ENCODE measurements at regions not wholly inside any gene's neighbourhood (a gene's known extent, or its start where the extent isn't known, plus 50 kb on each side); places are given as distances from the start of the nearest gene placed in this dataset.

DNA sequence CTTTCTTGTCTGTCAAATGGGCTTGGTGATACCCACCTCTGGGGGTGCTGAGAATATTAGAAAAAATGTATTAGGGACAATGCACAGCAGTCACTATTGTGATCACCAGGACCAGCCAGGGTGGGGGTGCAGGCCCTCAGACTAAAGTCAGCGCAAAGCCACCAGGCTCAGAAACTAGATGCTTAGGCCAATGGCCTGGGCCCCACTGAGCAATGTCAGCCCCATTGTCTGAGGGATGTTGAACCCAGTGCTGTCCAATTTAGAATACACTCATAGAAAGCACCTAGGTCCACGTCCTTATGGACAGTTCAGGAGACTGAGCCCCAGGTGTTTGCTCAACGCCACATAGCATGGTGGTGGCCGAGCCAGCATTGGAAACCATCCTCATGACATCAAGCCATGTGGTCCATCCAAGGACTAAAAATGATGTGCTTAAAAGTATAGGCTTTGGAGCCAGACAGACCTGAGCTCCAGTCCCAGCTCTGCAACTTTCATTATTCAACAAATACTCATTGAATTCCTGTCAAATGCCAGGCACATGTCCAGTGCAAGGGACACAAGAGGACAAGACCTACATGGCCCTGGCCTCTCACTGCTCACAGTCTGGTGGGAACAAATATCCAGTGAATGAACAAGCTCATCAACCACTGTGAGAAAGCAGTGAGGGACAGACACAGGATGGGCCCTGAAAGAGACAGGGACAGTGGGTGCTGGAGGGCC, 273.8 kb downstream of the MATN1 start:
- TF ChIP-seq, protein P1, sequence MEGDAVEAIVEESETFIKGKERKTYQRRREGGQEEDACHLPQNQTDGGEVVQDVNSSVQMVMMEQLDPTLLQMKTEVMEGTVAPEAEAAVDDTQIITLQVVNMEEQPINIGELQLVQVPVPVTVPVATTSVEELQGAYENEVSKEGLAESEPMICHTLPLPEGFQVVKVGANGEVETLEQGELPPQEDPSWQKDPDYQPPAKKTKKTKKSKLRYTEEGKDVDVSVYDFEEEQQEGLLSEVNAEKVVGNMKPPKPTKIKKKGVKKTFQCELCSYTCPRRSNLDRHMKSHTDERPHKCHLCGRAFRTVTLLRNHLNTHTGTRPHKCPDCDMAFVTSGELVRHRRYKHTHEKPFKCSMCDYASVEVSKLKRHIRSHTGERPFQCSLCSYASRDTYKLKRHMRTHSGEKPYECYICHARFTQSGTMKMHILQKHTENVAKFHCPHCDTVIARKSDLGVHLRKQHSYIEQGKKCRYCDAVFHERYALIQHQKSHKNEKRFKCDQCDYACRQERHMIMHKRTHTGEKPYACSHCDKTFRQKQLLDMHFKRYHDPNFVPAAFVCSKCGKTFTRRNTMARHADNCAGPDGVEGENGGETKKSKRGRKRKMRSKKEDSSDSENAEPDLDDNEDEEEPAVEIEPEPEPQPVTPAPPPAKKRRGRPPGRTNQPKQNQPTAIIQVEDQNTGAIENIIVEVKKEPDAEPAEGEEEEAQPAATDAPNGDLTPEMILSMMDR (IDR thresholded peaks at IDR 0.05; ENCODE audit: low read depth, low read length, missing control alignments), result no peak
- DNase-seq, result no peak
- Histone ChIP-seq H3K36me3 (replicated peaks) (no peaks in the 10 kb centered on the region), H3K27ac (no peak overlapping the region), H3K4me3 (ENCODE audit: low read depth, low read length) (no peak overlapping the region), H3K27me3 (replicated peaks) (no peaks in the 10 kb centered on the region)
- in situ Hi-C loops (cut with HindIII; ENCODE audit: low pct_ligation_motif_present, low sequenced_read_pairs), result no loop called here

DNA sequence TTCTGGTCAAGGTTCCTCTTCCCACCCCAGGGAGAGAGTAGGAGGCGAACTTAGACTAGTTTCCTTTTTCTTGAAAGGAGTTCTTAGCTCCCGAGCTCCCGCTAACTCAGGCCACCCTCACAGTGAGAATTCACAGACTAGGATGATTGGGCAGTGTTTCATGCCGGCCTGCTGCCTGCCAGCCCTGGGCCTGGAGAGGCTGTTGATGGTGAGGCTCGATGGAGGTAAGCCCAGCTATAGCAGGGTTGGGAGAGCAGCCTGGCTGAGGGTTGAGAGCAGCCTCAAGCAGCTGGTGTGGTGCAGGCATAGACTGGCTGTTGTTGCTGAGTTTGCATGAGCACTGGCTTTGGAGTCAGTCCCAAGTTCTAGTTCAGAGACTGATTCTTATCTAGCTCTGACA, 274.4 kb downstream of the MATN1 start:
- TF ChIP-seq, protein P1 (IDR thresholded peaks at IDR 0.05; ENCODE audit: low read depth, low read length, missing control alignments), result no peak
- DNase-seq, result no peak
- Histone ChIP-seq H3K27me3 (replicated peaks) (no peaks in the 10 kb centered on the region), H3K4me3 (ENCODE audit: low read depth, low read length) (no peak overlapping the region), H3K27ac (no peak overlapping the region), H3K36me3 (replicated peaks) (no peaks in the 10 kb centered on the region)
- in situ Hi-C loops (cut with HindIII; ENCODE audit: low pct_ligation_motif_present, low sequenced_read_pairs), result no loop called here

DNA sequence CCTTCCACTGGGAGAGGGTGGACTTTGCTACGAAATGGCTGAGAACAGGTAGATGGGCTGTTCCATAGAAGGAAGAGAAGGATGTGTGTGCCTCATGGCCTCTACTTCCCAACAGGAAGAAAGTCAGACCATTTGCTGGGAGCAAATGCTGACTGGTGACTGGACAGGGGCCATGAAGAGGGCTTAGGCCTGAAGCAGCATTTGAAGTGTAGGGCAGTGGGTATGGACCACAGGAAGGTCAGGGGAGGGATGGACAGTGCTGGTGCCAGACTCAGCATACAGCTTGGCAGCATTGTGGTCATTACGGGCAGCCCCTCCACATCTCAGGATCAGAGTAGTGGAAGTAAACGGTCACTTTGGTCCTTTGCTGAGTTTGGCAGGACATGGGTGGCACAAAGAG, 275.7 kb downstream of the MATN1 start:
- no peak for DNase-seq
- H3K27ac ChIP-seq, result no peak overlapping the region
- H3K27me3 ChIP-seq (replicated peaks), result no peaks in the 10 kb centered on the region
- in situ Hi-C loops (cut with HindIII; ENCODE audit: low pct_ligation_motif_present, low sequenced_read_pairs), result no loop called here
- H3K36me3 ChIP-seq (replicated peaks), result no peaks in the 10 kb centered on the region
- H3K4me3 ChIP-seq (ENCODE audit: low read depth, low read length), result no peak overlapping the region
- TF ChIP-seq, protein P1 (IDR thresholded peaks at IDR 0.05; ENCODE audit: low read depth, low read length, missing control alignments), result no peak

DNA sequence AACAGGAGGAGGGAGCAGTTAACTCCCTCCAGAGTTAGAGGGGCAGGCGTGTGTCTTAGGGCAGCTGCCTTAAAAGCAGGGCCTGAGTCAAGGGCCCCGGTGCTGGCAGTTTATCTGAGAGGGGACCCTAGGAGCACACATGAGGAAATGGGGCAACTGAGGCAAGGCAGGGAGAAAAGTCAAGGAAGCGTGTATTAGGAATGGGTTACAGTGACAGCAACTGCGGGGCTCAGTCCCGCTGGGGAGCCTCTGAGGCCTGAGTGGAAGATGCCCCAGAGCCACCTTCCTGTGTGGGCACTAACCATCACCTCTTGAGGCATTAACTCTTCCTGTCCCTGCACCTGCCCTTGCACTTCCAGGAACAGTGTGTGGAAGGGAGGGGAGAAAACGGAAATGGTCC, 276.3 kb downstream of the MATN1 start:
- H3K27ac ChIP-seq, result no peak overlapping the region
- no peak for DNase-seq

DNA sequence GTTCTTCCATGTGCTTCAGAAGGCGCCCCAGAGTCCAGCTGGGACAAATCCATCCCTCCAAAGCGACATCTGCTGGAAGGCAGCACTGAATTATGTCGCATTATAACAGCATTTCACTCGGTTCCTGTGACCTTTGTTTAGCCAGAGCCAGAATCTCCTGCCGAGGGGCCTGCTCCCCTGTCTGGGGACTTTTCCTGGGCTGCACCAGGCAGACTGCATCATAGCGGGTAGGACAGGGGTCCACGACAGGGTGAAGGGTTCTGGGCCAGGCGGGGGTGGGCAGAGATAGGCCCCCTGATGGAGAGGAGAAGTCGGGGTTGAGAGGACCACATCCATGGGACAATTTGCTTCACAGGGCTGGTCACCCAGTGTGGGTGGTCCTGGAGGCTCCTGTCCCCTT, 276.9 kb downstream of the MATN1 start:
- TF ChIP-seq, protein P1 (IDR thresholded peaks at IDR 0.05; ENCODE audit: low read depth, low read length, missing control alignments), result no peak
- in situ Hi-C loops (cut with HindIII; ENCODE audit: low pct_ligation_motif_present, low sequenced_read_pairs), result no loop called here
- H3K4me3 ChIP-seq (ENCODE audit: low read depth, low read length), result no peak overlapping the region
- DNase-seq, result no peak
- H3K36me3 ChIP-seq (replicated peaks), result no peaks in the 10 kb centered on the region
- no peaks in the 10 kb centered on the region for H3K27me3 ChIP-seq (replicated peaks)
- H3K27ac ChIP-seq, result no peak overlapping the region

More for the DNA sequence above, 276.3 kb downstream of the MATN1 start:
- in situ Hi-C loops (cut with HindIII; ENCODE audit: low pct_ligation_motif_present, low sequenced_read_pairs), result no loop called here
- TF ChIP-seq, protein P1 (IDR thresholded peaks at IDR 0.05; ENCODE audit: low read depth, low read length, missing control alignments), result no peak
- no peak overlapping the region for H3K4me3 ChIP-seq (ENCODE audit: low read depth, low read length)
- H3K36me3 ChIP-seq (replicated peaks), result no peaks in the 10 kb centered on the region
- no peaks in the 10 kb centered on the region for H3K27me3 ChIP-seq (replicated peaks)

DNA sequence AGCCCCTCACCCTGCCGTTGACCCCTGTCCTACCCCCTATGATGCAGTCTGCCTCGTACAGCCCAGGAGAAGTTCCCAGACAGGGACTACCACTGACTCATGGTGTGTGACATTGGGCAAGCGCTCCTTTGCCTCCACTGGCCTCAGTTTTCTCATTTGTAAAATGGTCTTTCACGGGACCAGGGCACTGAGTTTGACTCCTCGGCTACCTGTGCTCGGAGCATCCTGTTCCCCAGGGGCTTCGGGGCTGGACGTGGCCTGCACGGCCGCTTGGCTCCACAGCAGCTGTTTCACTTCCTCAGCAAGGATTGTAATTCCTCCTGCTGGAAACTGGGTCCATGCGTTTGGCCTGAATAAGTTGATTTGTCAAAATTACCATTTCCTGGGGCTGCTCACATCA, 277.3 kb downstream of the MATN1 start:
- in situ Hi-C loops (cut with HindIII; ENCODE audit: low pct_ligation_motif_present, low sequenced_read_pairs), result no loop called here
- no peak overlapping the region for H3K4me3 ChIP-seq (ENCODE audit: low read depth, low read length)
- no peaks in the 10 kb centered on the region for H3K27me3 ChIP-seq (replicated peaks)
- TF ChIP-seq, protein P1 (IDR thresholded peaks at IDR 0.05; ENCODE audit: low read depth, low read length, missing control alignments), result no peak
- H3K36me3 ChIP-seq (replicated peaks), result no peaks in the 10 kb centered on the region
- no peak overlapping the region for H3K27ac ChIP-seq
- DNase-seq, result no peak
